ENCODE measurements at regions not wholly inside any gene's neighbourhood (a gene's known extent, or its start where the extent isn't known, plus 50 kb on each side); places are given as distances from the start of the nearest gene placed in this dataset.
"Not testable (repeated sequence)": the region's sequence is repeated elsewhere in the genome, so short reads cannot be mapped to it uniquely, and the experiment has no call there.

- 28 to 38% (median 34%) methylated on average over 5 of the region's 5 CpGs for WGBS, 4 donors
- DNase-seq: peak; percentile 81 to 89 (median 85)
- Histone ChIP-seq H3K27ac (no peak overlapping the region), H3K4me3 (no peak overlapping the region), H3K4me1 (replicated peaks in 1 of 2) (no peaks in the 10 kb centered on the region), H3K36me3 (replicated peaks in 1 of 2) (no peaks in the 10 kb centered on the region), H3K27me3 (no peaks in the 10 kb centered on the region), H3K9me3 (replicated peaks in 1 of 3) (no peaks in the 10 kb centered on the region)
- TF ChIP-seq, protein P1, sequence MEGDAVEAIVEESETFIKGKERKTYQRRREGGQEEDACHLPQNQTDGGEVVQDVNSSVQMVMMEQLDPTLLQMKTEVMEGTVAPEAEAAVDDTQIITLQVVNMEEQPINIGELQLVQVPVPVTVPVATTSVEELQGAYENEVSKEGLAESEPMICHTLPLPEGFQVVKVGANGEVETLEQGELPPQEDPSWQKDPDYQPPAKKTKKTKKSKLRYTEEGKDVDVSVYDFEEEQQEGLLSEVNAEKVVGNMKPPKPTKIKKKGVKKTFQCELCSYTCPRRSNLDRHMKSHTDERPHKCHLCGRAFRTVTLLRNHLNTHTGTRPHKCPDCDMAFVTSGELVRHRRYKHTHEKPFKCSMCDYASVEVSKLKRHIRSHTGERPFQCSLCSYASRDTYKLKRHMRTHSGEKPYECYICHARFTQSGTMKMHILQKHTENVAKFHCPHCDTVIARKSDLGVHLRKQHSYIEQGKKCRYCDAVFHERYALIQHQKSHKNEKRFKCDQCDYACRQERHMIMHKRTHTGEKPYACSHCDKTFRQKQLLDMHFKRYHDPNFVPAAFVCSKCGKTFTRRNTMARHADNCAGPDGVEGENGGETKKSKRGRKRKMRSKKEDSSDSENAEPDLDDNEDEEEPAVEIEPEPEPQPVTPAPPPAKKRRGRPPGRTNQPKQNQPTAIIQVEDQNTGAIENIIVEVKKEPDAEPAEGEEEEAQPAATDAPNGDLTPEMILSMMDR (IDR thresholded peaks at IDR 0.05): no peak
- no peak for TF ChIP-seq POLR2A (IDR thresholded peaks at IDR 0.05)
- intact Hi-C loops (cut with DNase I): no loop called here
Observed at GRCh38 chr10:22086730-22087401, 83.3 kb upstream of the DNAJC1 start.

GRCh38 chr10:22079921-22080320 is 76.4 kb upstream of the DNAJC1 start:
- H3K4me1 ChIP-seq (replicated peaks in 1 of 2); H3K36me3 ChIP-seq (replicated peaks in 1 of 2); H3K27ac ChIP-seq; H3K4me3 ChIP-seq; H3K27me3 ChIP-seq; DNase-seq; intact Hi-C loops (cut with DNase I); H3K9me3 ChIP-seq (replicated peaks in 1 of 3): not testable (repeated sequence)
- 43 to 68% (median 63%) methylated on average over 4 to 5 of the region's 5 CpGs for WGBS, 4 donors

- Histone ChIP-seq H3K9me3 (replicated peaks in 1 of 3) (peaks cover 0 to 13% (median 0%) of the 10 kb centered on the region in 3 donors), H3K4me3 (no peak overlapping the region), H3K4me1 (replicated peaks in 1 of 2) (no peaks in the 10 kb centered on the region), H3K36me3 (replicated peaks in 1 of 2) (no peaks in the 10 kb centered on the region), H3K27me3 (no peaks in the 10 kb centered on the region), H3K27ac (no peak overlapping the region)
- 96 to 97% (median 97%) methylated on average over 1 of the region's 1 CpG for WGBS, 4 donors
- no peak for DNase-seq
- intact Hi-C loops (cut with DNase I): no loop called here
- no peak for TF ChIP-seq POLR2A (IDR thresholded peaks at IDR 0.05)
- TF ChIP-seq, protein P1 (IDR thresholded peaks at IDR 0.05): no peak
Observed at GRCh38 chr10:22071332-22071731, 67.8 kb upstream of the DNAJC1 start.

- 97 to 100% (median 98%) methylated on average over 1 of the region's 1 CpG for WGBS, 4 donors
- intact Hi-C loops (cut with DNase I): no loop called here
- no peaks in the 10 kb centered on the region for H3K36me3 ChIP-seq (replicated peaks in 1 of 2)
- peaks cover 0 to 13% (median 0%) of the 10 kb centered on the region in 3 donors for H3K9me3 ChIP-seq (replicated peaks in 1 of 3)
- no peak overlapping the region for H3K4me3 ChIP-seq
- no peaks in the 10 kb centered on the region for H3K27me3 ChIP-seq
- no peaks in the 10 kb centered on the region for H3K4me1 ChIP-seq (replicated peaks in 1 of 2)
- TF ChIP-seq POLR2A (IDR thresholded peaks at IDR 0.05): no peak
- TF ChIP-seq, protein P1 (IDR thresholded peaks at IDR 0.05): no peak
- DNase-seq: no peak
- no peak overlapping the region for H3K27ac ChIP-seq
Observed at GRCh38 chr10:22067091-22067490, 63.6 kb upstream of the DNAJC1 start.

- H3K27me3 ChIP-seq; H3K4me3 ChIP-seq; DNase-seq; H3K36me3 ChIP-seq (replicated peaks in 1 of 2); H3K4me1 ChIP-seq (replicated peaks in 1 of 2); H3K9me3 ChIP-seq (replicated peaks in 1 of 3); H3K27ac ChIP-seq; intact Hi-C loops (cut with DNase I): not testable (repeated sequence)
- 78 to 89% (median 80%) methylated on average over 5 to 6 of the region's 6 CpGs for WGBS, 4 donors
Observed at GRCh38 chr10:22060984-22061383, 57.5 kb upstream of the DNAJC1 start.
